ENCODE measurements at regions not wholly inside any gene's neighbourhood (a gene's known extent, or its start where the extent isn't known, plus 50 kb on each side); places are given as distances from the start of the nearest gene placed in this dataset.

GRCh38 chr7:114823290-114823689 is 98.6 kb upstream of the MDFIC start:
- no peak for TF ChIP-seq CTCF (IDR thresholded peaks at IDR 0.05; ENCODE audit: low read depth, low read length, missing control alignments)
- DNase-seq (ENCODE audit: low read depth): no peak
- in situ Hi-C loops (cut with HindIII; ENCODE audit: low sequenced_read_pairs): no loop called here
- H3K4me3 ChIP-seq (ENCODE audit: low read depth, low read length): no peak overlapping the region

GRCh38 chr7:114825423-114825951 is 96.4 kb upstream of the MDFIC start:
- DNase-seq (ENCODE audit: low read depth): no peak
- no peak for TF ChIP-seq CTCF (IDR thresholded peaks at IDR 0.05; ENCODE audit: low read depth, low read length, missing control alignments)
- no peak overlapping the region for H3K4me3 ChIP-seq (ENCODE audit: low read depth, low read length)
- in situ Hi-C loops (cut with HindIII; ENCODE audit: low sequenced_read_pairs): no loop called here

- no peak for TF ChIP-seq CTCF (IDR thresholded peaks at IDR 0.05; ENCODE audit: low read depth, low read length, missing control alignments)
- DNase-seq (ENCODE audit: low read depth): no peak
- in situ Hi-C loops (cut with HindIII; ENCODE audit: low sequenced_read_pairs): no loop called here
- no peak overlapping the region for H3K4me3 ChIP-seq (ENCODE audit: low read depth, low read length)
Observed at GRCh38 chr7:114830952-114831351, 90.9 kb upstream of the MDFIC start.

- no peak for DNase-seq (ENCODE audit: low read depth)
- no peak for TF ChIP-seq CTCF (IDR thresholded peaks at IDR 0.05; ENCODE audit: low read depth, low read length, missing control alignments)
- in situ Hi-C loops (cut with HindIII; ENCODE audit: low sequenced_read_pairs): no loop called here
- no peak overlapping the region for H3K4me3 ChIP-seq (ENCODE audit: low read depth, low read length)
Observed at GRCh38 chr7:114832906-114833595, 88.8 kb upstream of the MDFIC start.

GRCh38 chr7:114835303-114835702 is 86.6 kb upstream of the MDFIC start:
- no peak overlapping the region for H3K4me3 ChIP-seq (ENCODE audit: low read depth, low read length)
- DNase-seq (ENCODE audit: low read depth): no peak
- TF ChIP-seq CTCF (IDR thresholded peaks at IDR 0.05; ENCODE audit: low read depth, low read length, missing control alignments): no peak
- in situ Hi-C loops (cut with HindIII; ENCODE audit: low sequenced_read_pairs): no loop called here

GRCh38 chr7:114835861-114836260 is 86.0 kb upstream of the MDFIC start:
- in situ Hi-C loops (cut with HindIII; ENCODE audit: low sequenced_read_pairs): no loop called here
- no peak for TF ChIP-seq CTCF (IDR thresholded peaks at IDR 0.05; ENCODE audit: low read depth, low read length, missing control alignments)
- H3K4me3 ChIP-seq (ENCODE audit: low read depth, low read length): no peak overlapping the region
- DNase-seq (ENCODE audit: low read depth): no peak

All from astrocyte of the cerebellum (primary cell).